HCEC 1CT (cell line): ENCODE measurements at regions not wholly inside any gene's neighbourhood (a gene's known extent, or its start where the extent isn't known, plus 50 kb on each side); places are given as distances from the start of the nearest gene placed in this dataset.

Source experiments
- DNase-seq: peaks from one replicate; pipeline ENCODE4 v3.0.0-alpha.2; 2017

DNA sequence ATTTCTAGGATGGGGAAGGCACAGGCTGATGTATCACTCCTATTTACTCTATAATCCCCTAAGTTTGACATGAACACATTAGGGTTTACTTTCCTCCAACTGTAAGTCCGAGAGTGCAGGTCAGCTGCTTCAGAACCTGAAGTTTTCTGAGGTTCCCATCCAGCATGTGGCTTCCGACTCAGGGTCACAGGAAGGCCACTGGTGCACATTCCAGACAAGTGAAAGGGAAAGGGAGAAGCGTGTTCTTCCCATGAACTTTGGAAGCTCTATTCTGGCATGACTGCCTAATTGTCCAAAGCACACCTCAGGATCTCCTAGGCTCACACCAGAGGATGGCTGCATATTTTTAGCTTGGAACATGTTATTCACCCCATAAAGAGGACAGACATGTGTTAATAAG, 602.6 kb downstream of the SEMA5A start:
- DNase-seq = peak; percentile 52

DNA sequence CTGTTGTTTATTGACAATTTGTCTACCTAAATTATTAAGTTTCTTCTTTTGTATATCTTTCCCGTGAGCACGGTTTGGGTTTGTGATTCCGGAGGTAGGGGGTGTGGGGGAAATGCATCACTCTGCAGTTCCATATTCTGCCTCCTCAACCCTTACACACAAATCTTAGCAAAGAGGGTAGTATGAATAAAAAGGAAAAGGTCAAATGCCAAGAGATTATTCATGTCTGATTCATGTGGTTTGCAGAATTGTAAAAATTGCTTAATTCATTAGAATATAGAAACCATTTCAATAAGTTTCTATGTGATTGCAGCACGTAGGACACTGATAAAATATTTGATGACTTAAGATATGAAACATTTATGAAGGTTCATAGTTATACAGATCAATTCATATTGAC, 601.9 kb downstream of the SEMA5A start:
- DNase-seq = peak; percentile 86

DNA sequence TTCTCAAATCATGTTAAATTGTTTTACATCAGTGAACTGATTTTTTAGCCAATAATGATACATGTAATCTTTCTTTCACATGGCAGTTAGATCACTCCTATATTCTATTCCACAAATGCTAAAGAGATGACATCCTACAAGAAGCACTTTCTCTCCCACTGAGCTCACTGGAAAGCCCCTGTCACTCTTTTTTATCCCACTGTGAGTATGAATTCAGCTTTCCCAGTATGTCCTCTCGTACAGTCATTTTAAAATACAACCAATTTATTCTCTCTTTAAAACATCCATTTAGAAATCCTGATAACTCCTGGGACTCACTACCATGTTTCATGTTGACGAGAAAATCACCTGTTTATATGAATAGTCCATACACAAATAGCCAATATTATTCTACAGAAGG, 599.9 kb downstream of the SEMA5A start:
- no peak for DNase-seq

DNA sequence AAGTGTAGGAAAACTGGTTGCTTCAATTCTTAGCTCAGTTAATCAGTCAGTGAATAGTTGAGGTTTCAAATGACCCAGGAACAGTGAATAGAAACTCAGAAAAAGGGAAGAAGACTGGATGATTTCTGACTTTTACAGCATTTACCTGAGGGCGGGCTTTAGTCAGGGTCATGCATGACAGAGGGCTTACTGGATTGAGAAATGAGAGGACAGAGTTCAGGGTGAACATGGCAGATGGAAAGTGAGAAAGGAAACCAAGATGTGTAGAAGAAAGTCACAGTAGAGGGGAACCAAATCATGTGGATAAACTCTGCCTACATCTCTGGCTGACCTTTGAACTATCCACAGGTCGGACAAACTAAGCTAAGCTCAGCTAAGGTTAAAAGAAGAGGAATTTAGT, 596.0 kb downstream of the SEMA5A start:
- DNase-seq = no peak

DNA sequence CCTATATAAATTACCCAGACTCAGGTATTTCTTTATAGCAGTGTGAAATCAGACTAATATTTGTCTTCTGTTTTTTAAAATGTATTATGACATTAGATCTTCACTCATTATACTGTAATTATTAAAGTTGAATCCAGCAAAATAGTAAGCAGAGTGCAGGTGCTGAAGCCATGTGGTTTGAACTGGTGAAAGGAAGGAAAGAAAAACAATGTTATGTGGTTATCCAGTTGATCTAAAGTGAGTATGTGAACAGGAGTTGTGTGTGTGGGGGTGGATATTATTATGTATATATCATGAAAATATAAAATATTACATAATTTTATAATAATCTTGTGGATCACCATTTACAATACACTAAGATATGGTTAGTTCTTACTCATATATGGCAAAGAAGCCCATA, 593.7 kb downstream of the SEMA5A start:
- no peak for DNase-seq

DNA sequence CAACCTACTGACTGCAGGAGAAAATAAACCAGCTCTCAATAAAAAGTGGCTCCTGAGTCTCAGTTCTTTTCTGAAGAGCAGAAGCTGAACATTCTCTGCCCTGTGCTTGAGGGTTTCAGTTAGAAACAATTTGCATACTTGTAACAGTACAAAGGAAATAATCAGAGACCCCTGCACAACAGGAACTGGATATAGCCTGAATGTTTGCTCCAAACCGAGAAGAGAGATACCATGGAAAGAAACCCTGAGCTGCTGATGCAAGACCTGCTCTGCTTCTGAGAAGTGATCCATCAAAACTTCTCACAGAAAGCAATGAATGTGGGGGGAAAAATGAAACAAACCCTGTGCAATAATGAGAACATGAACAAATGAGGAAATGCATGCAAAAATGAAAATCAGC, 592.9 kb downstream of the SEMA5A start:
- no peak for DNase-seq

DNA sequence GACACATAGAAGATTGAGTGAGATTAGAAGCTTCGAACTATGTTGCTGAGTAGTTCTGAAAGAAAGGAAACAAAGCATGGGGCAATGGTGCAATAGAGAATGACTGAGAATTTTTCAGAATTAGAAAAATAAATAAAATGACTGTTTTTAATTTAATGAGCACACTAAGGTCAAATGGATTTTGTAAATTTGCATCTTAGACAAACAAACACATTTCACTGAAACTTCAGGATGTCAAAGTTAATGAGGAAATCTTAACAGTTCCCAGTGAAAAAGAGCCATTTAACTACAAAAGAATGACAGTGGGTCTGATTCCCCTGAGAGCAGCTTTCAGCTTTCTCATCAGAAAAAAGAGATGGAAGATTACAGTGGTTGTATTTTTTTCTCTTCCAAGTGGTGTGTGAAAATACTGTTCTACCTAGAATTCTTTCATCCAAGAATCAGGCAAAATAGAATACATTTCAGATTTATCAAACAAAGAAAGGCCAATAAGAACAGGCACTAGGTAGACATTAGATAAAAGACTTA, 591.9 kb downstream of the SEMA5A start:
- DNase-seq = no peak

DNA sequence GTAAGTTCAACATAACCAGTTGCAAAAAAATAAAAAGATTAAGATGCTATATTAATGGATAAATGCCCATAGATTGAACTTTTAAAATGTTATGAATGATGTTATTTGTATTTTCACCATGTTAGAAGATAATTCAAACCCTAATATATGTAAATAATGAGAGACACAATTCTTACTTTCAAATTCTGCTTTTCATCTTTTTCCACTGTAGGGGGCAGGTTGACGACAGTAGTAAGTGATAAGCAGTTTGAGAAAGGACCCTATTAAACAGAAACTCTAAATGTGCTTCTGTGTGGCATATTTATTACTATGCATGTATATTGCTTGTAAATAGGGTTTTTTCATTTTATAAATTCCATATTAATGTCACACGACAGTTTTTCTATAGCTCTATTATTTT, 591.1 kb downstream of the SEMA5A start:
- DNase-seq = peak; percentile 31

DNA sequence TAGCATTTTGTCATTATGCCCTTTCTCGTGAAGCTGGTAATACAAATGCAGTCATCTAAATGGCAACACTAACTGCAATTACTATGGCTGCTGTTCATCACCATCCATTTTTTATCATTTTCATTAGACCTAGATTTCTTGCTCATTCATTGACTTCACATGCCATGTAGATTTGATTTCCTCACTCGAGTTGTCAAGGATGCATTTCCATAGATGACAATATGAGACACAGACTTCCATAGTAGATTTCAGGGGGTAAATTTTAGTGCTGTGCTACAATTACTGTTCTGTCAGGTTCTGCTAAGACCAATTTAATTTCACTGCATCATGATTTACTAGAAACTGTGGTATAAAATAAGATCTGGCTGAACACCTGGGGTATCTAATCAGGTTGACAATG, 589.2 kb downstream of the SEMA5A start:
- no peak for DNase-seq

DNA sequence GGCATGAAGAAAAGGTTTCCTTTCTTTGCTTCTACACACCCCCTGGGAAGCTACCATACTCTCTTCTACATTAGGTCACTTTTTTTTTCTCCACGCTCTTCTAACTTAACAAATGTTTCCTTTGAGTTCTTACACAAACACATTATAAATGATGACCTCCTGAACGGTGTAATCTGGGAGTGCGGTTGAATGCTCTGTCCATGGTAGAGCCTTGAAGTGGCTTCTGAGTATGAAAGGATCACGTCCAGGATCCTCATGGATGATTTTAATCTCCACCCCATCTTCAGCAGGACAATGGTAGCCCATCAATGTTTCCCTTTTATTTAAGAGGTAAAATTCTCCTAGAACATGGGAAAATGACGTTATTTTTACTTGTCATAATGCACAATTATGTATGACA, 587.3 kb downstream of the SEMA5A start:
- no peak for DNase-seq

DNA sequence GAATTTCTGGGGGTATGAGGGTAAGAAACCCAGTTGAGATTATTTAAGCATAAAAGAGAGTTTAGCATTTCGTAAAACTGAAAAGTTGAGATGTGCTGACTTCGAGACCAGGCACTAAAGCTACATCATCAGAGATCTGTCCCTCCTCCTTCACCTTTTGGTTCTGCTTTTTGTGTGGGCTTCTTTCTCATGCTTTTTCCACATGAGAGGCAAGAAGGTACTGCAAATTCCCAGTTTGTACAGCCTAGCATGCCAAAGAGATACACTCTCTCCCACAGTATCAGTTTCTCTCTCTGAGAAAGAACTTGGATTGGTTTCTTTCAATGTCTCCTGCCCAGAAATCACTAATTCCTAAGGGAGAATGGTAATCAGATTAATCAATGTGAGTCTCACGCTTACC, 584.7 kb downstream of the SEMA5A start:
- DNase-seq = no peak

DNA sequence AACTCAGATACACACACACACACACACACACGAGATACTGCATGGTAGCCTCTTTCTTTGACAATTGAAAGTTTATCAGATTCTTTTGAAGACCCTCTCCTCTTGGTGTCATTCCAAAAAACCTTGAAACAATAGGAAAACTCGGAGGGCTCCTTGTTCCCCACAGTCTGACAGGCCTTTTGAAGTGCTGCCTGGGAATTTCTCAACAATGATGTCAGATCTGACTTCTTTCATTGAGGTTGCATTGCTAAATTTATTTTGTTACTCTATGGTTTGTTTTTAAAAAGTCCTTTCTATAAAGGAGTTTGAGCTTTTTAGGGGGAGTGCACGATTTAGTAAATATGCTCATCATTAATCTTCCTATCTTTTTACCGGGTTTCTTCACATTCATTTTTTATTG, 583.9 kb downstream of the SEMA5A start:
- no peak for DNase-seq

DNA sequence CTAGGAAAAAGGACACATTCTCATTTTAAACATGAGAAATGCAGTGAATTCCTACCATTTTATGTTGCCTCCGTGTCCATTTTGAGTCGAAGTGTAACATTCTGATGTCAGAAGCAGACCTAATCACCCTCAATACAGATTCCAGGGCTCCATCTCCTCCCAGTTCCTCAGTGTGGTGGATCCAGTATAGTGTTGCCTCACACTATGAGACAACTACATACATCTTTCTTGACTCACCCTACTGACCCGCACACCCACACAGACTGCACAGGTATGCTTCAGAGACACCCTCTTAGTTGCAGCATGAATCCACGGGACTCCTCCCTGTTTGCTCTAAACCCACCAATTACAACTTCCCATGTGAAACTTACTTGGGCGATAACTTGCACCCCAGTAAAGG, 564.9 kb downstream of the SEMA5A start:
- DNase-seq = no peak

DNA sequence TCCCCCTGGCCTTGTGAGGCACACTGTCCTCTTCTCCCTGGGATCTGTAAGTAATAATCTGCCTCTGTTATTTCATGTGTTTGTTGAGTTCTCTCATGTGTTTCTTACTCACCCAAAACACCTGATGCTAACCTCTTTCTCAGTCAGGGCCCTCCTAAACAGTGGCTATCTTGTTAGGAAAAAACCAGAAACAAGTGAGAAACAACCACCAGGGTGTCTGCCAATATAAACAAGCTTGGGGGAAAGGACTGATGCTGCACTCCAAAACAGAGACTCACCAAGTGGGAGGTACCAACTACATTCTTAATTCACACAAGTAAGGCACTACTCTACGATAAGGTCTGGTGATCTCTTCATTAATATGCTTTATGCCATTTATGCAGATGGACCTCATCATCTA, 564.4 kb downstream of the SEMA5A start:
- DNase-seq = no peak

DNA sequence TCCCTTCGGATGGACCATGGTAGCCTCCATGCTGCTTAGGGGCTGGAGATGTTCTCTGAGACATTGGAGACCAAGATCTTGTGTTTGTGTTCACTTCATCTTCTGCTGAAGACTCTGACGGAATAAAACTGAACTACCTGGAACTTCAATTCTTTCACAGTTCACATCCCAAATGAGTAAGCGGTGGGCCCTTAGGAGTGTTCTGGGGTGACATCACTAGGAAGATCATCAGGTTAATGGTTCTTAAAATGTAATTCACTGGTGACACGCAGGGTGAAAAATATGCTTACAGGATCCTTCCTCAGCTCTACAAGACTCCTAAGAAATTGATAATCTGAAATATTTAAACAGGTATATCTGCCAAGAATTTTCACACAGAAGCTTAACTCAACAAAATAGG, 561.5 kb downstream of the SEMA5A start:
- DNase-seq = no peak
